AG04450 (cell line): ENCODE measurements at regions not wholly inside any gene's neighbourhood (a gene's known extent, or its start where the extent isn't known, plus 50 kb on each side); places are given as distances from the start of the nearest gene placed in this dataset.
"Not testable (repeated sequence)": the region's sequence is repeated elsewhere in the genome, so short reads cannot be mapped to it uniquely, and the experiment has no call there.

Experiments
- CTCF ChIA-PET: fragments of 300-600, 350-600 bp; formaldehyde crosslinking; extraction: SDS; loops from one replicate; lab custom pipeline; 2022; ENCODE audit warnings: antibody characterized with exemption, inconsistent platforms; lab: Charles Lee
- POLR2A ChIA-PET: fragments of 350-600 bp; formaldehyde crosslinking; extraction: SDS; loops from one replicate; lab custom pipeline; 2021; ENCODE audit warnings: antibody characterized with exemption, inconsistent platforms; lab: Yijun Ruan, JAX
- DNase-seq: peaks from one replicate; pipeline ENCODE4 v3.0.0-alpha.2; 2011; ENCODE audit warnings: low read depth, low spot score
- H3K27ac ChIP-seq: one replicate; pipeline ENCODE4 v1.5.1; 2012; ENCODE audit warnings: low read depth, low read length, control low read depth
- H3K27me3 ChIP-seq: one replicate; pipeline ENCODE4 v1.6.0; 2012; ENCODE audit warnings: low read length; ENCODE audit not compliant: control insufficient read depth, insufficient read depth
- H3K4me3 ChIP-seq: 2 replicates; pipeline ENCODE4 v1.5.1; 2011; ENCODE audit warnings: mild to moderate bottlenecking, low read depth, low read length, control low read depth
- H3K9me3 ChIP-seq: 2 replicates; pipeline ENCODE4 v1.5.1; 2012; ENCODE audit warnings: low read length; ENCODE audit not compliant: control insufficient read depth, insufficient read depth
- TF ChIP-seq, protein P1 (sequence below): IDR thresholded peaks from 2 replicates; pipeline ENCODE4 v1.5.1; 2011; ENCODE audit warnings: low read depth, low read length, control low read depth, inconsistent platforms

- no peak overlapping the region for H3K4me3 ChIP-seq
- no peaks in the 10 kb centered on the region for H3K27me3 ChIP-seq
- ChIA-PET POLR2A (no interaction called here), CTCF (no interaction called here)
- H3K27ac ChIP-seq, result no peak overlapping the region
- no peaks in the 10 kb centered on the region for H3K9me3 ChIP-seq
- no peak for DNase-seq
- TF ChIP-seq, protein P1, sequence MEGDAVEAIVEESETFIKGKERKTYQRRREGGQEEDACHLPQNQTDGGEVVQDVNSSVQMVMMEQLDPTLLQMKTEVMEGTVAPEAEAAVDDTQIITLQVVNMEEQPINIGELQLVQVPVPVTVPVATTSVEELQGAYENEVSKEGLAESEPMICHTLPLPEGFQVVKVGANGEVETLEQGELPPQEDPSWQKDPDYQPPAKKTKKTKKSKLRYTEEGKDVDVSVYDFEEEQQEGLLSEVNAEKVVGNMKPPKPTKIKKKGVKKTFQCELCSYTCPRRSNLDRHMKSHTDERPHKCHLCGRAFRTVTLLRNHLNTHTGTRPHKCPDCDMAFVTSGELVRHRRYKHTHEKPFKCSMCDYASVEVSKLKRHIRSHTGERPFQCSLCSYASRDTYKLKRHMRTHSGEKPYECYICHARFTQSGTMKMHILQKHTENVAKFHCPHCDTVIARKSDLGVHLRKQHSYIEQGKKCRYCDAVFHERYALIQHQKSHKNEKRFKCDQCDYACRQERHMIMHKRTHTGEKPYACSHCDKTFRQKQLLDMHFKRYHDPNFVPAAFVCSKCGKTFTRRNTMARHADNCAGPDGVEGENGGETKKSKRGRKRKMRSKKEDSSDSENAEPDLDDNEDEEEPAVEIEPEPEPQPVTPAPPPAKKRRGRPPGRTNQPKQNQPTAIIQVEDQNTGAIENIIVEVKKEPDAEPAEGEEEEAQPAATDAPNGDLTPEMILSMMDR, result no peak
These were observed 128.1 kb upstream of the ITGB1 start for GRCh38 chr10:33086100-33086499.

DNA sequence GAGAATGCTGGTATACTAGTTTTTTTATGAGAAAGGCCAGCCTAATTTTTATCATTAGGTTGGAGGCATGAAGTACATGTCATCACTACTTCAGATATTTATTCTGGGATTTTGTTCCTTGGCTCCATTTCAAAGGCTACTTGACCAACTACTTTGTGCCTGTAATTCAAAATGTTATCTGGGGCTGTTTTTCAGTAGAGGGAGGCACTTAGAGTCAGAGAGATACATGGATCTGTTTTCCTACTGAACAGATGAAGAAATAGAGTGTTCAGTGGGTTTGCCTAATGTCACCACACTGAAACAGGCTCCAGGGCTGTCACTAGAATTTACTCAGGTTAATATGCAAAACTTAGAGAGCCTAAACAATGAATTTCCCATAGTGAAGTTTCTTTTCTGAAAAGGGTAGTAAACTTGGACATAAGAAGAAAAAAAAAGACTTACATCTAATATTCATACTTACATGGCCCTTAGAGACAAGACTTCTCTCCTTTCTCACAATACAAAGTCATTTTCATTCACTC is 127.3 kb upstream of the ITGB1 start:
- Histone ChIP-seq H3K27ac (no peak overlapping the region), H3K9me3 (no peaks in the 10 kb centered on the region), H3K4me3 (no peak overlapping the region), H3K27me3 (no peaks in the 10 kb centered on the region)
- POLR2A ChIA-PET, result no interaction called here
- CTCF ChIA-PET, result interaction anchor here (1.2 kb wide), 1 partner anchor 19 kb away, joined by 3 read pairs; no protein-coding TSS in a partner anchor
- TF ChIP-seq, protein P1, result no peak
- no peak for DNase-seq

- ChIA-PET CTCF (interaction anchor here (1.2 kb wide), 1 partner anchor 18 kb away, joined by 3 read pairs; no protein-coding TSS in a partner anchor), POLR2A (no interaction called here)
- Histone ChIP-seq H3K27me3 (no peaks in the 10 kb centered on the region), H3K27ac (no peak overlapping the region), H3K9me3 (no peaks in the 10 kb centered on the region), H3K4me3 (no peak overlapping the region)
- DNase-seq, result no peak
- TF ChIP-seq, protein P1, result no peak
These were observed 126.4 kb upstream of the ITGB1 start for GRCh38 chr10:33084453-33084852.

DNA sequence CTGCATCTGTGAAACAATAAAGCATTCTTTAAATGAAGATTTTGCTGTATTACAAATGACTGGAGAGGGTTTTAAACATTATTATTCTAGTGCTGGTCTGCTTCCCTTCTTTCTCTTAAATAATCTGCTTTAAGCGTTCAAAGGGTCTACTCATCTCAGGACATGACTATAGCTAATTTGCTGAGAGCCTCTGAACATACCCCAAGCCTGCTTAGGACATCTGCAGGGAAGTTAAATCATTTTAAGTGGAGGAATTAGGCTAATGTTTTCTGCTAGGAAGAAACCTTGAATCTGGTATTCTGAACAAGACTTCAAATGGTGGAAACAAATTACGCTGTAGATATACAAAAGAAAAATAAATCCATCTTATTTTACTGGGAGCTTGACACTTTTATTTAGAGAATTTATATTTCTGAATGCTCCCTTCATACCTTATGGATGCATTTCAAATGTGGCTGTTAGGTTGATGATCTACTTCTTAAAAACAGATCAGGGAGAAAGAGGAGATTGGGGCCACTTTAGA is 124.4 kb upstream of the ITGB1 start:
- TF ChIP-seq, protein P1, result no peak
- Histone ChIP-seq H3K27me3 (no peaks in the 10 kb centered on the region), H3K9me3 (peaks cover 3% of the 10 kb centered on the region; the same call in 1 of the 2 replicates), H3K27ac (no peak overlapping the region), H3K4me3 (no peak overlapping the region)
- no peak for DNase-seq
- CTCF ChIA-PET, result no interaction called here
- POLR2A ChIA-PET, result no interaction called here

DNA sequence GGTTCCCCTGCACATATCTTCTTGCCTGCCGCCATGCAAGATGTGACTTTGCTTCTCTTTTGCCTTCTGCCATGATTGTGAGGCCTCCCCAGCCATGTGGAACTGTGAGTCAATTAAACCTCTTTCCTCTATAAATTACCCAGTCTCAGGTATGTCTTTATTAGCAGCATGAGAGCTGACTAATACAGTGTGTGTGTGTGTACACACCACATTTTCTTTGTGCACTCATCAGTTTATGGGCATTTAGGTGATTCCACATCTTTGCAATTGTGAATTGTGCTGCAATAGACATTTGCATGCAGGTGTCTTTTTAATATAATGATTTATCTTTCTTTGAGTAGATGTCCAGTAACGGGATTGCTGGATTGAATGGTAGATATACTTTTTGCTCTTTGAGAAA is 122.4 kb upstream of the ITGB1 start:
- H3K27ac ChIP-seq, CTCF ChIA-PET, DNase-seq, POLR2A ChIA-PET, H3K4me3 ChIP-seq, H3K27me3 ChIP-seq, H3K9me3 ChIP-seq: not testable (repeated sequence)
